ENCODE measurements at regions not wholly inside any gene's neighbourhood (a gene's known extent, or its start where the extent isn't known, plus 50 kb on each side); places are given as distances from the start of the nearest gene placed in this dataset.
"Not testable (repeated sequence)": the region's sequence is repeated elsewhere in the genome, so short reads cannot be mapped to it uniquely, and the experiment has no call there.

DNA sequence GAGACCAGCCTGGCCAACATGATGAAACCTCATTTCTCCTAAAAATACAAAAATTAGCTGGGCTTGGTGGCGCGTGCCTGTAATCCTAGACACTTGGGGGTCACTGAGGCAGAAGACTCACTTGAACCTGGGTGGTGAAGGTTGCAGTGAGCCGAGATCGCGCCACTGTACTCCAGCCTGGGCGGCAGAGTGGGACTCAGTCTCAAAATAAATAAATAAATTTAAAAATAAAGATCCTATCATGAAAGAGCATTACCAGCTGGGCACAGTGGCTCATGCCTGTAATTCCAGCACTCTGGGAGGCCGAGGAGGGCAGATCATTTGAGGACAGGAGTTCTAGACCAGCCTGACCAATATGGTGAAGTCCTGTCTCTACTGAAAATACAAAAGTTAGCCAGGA is 4489.2 kb upstream of the OR11H1 start:
- not testable (repeated sequence) for H3K27ac Mint-ChIP-seq; H3K27me3 Mint-ChIP-seq (ENCODE audit: insufficient read depth); H3K4me3 Mint-ChIP-seq; H3K4me1 Mint-ChIP-seq (ENCODE audit: low read depth); DNase-seq
- Mint-ChIP-seq H3K9me3 (peaks cover 91% of the 10 kb centered on the region), H3K36me3 (ENCODE audit: low read depth) (peaks cover 22% of the 10 kb centered on the region)

DNA sequence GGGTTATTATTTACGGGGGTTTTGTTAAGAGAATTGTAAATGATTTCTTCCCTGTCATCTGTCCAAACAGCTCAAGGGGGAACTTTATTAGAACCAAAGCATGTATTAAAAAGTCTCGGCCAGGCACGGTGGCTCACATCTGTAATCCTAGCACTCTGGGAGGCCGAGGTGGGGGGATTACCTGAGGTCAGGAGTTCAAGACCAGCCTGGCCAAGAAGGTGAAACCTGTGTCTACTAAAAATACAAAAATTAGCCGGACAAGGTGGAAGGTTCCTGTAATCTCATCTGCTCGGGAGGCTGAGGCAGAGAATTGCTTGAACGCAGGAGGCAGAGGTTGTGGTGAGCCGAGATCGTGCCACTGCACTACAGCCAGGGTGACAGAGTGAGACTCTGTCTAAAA is 4486.6 kb upstream of the OR11H1 start:
- not testable (repeated sequence) for H3K27ac Mint-ChIP-seq; H3K27me3 Mint-ChIP-seq (ENCODE audit: insufficient read depth); DNase-seq; H3K4me1 Mint-ChIP-seq (ENCODE audit: low read depth); H3K4me3 Mint-ChIP-seq
- Mint-ChIP-seq H3K9me3 (peaks cover 66% of the 10 kb centered on the region), H3K36me3 (ENCODE audit: low read depth) (peaks cover 13% of the 10 kb centered on the region)

DNA sequence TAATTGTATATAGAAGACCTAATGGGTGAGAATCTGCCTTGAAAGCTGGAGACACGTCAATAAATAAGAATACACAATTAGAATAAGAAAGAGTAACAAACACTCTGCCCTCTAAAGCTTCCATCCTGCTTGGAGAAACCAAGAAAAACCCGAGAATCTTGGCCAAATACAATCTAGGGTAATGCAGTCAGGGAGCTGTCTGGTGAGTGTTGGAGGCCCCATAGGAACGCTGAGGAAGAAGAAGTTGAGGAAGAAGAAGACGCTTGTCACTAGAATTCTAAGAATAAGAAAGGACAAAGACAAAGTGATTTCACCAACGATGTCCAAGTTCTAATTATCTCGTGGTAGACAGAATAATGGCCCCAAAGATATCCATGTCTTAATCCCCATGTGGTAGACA is 4485.9 kb upstream of the OR11H1 start:
- DNase-seq, result no peak
- Mint-ChIP-seq H3K36me3 (ENCODE audit: low read depth) (peaks cover 13% of the 10 kb centered on the region), H3K27me3 (ENCODE audit: insufficient read depth) (peaks cover 2% of the 10 kb centered on the region; the same call in 1 of the 2 replicates), H3K9me3 (peaks cover 62% of the 10 kb centered on the region), H3K4me3 (no peak overlapping the region), H3K27ac (no peak overlapping the region), H3K4me1 (ENCODE audit: low read depth) (no peaks in the 10 kb centered on the region)
- TF ChIP-seq, protein P1, sequence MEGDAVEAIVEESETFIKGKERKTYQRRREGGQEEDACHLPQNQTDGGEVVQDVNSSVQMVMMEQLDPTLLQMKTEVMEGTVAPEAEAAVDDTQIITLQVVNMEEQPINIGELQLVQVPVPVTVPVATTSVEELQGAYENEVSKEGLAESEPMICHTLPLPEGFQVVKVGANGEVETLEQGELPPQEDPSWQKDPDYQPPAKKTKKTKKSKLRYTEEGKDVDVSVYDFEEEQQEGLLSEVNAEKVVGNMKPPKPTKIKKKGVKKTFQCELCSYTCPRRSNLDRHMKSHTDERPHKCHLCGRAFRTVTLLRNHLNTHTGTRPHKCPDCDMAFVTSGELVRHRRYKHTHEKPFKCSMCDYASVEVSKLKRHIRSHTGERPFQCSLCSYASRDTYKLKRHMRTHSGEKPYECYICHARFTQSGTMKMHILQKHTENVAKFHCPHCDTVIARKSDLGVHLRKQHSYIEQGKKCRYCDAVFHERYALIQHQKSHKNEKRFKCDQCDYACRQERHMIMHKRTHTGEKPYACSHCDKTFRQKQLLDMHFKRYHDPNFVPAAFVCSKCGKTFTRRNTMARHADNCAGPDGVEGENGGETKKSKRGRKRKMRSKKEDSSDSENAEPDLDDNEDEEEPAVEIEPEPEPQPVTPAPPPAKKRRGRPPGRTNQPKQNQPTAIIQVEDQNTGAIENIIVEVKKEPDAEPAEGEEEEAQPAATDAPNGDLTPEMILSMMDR (IDR thresholded peaks at IDR 0.05), result no peak

DNA sequence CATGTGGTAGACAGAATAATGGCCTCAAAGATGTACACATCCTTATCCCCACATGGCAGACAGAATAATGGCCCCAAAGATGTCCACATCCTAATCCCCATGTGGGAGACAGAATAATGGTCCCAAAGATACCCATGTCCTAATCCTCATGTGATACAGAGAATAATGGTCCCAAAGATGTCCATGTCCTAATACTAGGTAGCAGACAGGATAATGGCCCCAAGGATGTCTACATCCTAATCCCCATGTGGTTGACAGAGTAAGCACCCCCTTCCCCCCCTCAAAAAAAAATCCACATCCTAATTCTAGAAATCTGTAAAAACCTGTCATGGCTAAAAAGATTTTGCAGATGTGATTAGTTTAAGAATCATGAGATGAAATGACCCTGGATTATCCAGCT is 4484.7 kb upstream of the OR11H1 start:
- H3K4me1 Mint-ChIP-seq (ENCODE audit: low read depth); H3K27ac Mint-ChIP-seq: not testable (repeated sequence)
- H3K9me3 Mint-ChIP-seq, result peaks cover 52% of the 10 kb centered on the region

DNA sequence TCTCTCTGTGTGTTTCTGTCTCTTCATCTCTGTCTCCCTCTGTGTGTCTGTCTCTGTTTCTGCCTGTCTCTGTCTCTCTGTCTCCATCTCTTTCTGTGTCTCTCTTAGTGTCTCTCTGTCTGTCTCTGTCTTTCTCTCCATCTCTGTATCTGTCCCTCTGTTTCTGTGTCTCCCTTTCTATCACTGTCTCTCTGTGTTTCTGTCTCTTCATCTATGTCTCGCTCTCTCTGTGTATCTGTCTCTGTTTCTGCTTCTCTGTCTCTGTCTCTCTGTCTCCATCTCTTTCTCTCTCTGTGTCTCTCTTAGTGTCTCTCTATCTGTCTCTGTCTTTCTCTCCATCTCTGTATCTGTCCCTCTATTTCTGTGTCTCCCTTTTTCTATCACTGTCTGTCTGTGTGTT is 4479.1 kb upstream of the OR11H1 start:
- H3K27ac Mint-ChIP-seq; H3K27me3 Mint-ChIP-seq (ENCODE audit: insufficient read depth); DNase-seq; H3K4me1 Mint-ChIP-seq (ENCODE audit: low read depth); H3K4me3 Mint-ChIP-seq; H3K36me3 Mint-ChIP-seq (ENCODE audit: low read depth): not testable (repeated sequence)
- H3K9me3 Mint-ChIP-seq, result peaks cover 22% of the 10 kb centered on the region

More for the DNA sequence above, 4484.7 kb upstream of the OR11H1 start:
- not testable (repeated sequence) for H3K4me3 Mint-ChIP-seq; H3K36me3 Mint-ChIP-seq (ENCODE audit: low read depth); DNase-seq; H3K27me3 Mint-ChIP-seq (ENCODE audit: insufficient read depth)

DNA sequence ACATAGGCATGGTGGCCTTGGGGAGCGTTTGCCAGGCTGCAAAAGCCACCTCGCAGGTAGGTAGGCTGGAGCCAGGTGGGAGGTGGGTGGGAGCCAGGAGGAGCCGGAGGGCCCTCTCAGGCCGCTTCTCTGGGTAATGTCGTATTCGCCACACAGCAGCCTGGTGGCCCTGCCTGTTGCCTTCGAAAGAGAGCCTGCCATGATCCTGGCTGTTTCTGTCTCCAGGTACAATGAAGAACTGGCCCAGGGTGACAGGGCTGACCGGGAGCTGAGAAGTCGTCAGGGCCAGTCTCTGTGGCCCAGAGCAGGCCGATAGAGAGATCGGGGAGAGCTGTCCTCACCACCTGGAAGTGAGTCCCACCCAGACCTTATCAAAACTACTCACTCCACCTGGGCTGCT is 4477.8 kb upstream of the OR11H1 start:
- not testable (repeated sequence) for DNase-seq; H3K36me3 Mint-ChIP-seq (ENCODE audit: low read depth); H3K4me1 Mint-ChIP-seq (ENCODE audit: low read depth); H3K4me3 Mint-ChIP-seq; H3K27ac Mint-ChIP-seq; H3K27me3 Mint-ChIP-seq (ENCODE audit: insufficient read depth)
- H3K9me3 Mint-ChIP-seq, result peaks cover 36% of the 10 kb centered on the region

DNA sequence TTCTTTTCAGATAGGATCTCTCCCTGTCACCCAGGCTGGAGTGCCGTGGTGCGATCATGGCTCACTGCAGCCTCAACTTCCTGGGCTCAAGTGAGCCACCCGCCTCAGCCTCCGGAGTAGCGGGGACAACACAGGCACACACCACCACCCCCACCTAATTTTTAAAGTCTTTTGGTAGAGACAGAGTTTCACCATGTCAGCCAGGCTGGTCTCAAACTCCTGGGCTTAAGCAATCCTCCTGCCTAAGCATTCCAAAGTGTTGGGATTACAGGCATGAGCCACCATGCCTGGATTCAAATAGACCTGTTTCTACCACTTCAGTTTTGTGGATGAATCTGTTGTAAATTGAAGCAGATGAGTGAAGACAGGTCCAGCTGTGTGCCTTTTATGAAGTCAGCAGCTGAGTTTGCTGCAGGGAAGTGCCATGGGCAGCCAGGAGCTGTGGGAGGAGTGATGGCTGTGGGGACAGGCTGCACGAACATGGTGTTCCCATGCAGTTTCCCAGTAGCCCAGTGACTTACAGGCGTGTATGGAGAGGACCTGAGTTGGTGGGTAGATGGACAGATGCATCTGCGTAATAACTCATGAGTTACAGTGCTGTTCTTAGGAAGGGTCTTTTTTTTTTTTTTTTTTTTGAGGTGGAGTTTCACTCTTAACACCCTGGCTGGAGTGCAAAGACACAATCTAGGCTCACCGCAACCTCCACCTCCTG is 4476.4 kb upstream of the OR11H1 start:
- Mint-ChIP-seq H3K36me3 (ENCODE audit: low read depth) (peaks cover 18% of the 10 kb centered on the region), H3K9me3 (peaks cover 49% of the 10 kb centered on the region)
- DNase-seq; H3K4me3 Mint-ChIP-seq; H3K27me3 Mint-ChIP-seq (ENCODE audit: insufficient read depth); H3K27ac Mint-ChIP-seq; H3K4me1 Mint-ChIP-seq (ENCODE audit: low read depth): not testable (repeated sequence)

DNA sequence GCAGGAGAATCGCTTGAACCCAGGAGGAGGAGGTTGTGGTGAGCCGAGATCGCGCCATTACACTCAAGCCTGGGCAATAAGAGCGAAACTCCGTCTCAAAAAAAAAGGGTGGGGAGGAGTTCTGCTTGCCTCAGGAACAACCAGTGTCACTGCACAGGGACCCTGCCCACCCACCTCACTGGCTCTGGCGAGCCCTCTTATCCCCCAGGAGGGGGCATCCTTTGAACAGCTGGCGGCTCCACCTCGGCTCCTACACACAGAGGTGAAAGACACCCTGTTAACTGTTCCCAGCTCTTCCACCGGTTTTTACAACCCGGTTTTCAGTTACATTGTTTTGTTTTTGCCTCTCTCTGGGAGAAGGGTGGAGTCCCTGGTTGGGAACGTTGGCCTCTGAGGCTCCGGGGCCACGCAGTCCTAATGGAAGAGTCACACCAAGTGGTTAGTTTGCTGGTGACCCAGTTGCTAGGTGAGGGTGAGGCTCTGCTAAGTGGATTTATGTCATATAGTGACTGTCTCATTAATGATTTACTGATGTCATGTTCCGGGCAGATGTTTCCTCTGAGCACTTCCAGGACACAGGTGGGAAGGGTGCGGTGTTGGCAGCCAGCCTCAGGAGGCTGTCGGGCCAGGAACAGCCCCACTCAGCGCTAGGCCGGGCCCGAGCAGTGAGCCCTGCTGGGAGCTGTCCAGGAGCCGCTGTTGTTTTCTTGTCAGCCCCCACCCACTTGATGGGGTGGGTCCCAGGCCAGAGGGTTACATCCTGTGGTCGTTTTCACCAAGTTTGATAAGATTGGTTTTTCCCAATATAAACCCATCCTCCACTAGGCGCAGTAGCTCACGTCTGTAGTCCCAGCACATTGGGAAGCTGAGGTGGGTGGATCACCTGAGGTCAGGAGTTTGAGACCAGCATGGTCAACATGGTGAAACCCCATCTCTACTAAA is 4474.3 kb upstream of the OR11H1 start:
- not testable (repeated sequence) for DNase-seq; H3K27me3 Mint-ChIP-seq (ENCODE audit: insufficient read depth); H3K4me3 Mint-ChIP-seq; H3K27ac Mint-ChIP-seq; H3K4me1 Mint-ChIP-seq (ENCODE audit: low read depth)
- H3K36me3 Mint-ChIP-seq (ENCODE audit: low read depth), result peaks cover 21% of the 10 kb centered on the region
- H3K9me3 Mint-ChIP-seq, result peaks cover 57% of the 10 kb centered on the region

DNA sequence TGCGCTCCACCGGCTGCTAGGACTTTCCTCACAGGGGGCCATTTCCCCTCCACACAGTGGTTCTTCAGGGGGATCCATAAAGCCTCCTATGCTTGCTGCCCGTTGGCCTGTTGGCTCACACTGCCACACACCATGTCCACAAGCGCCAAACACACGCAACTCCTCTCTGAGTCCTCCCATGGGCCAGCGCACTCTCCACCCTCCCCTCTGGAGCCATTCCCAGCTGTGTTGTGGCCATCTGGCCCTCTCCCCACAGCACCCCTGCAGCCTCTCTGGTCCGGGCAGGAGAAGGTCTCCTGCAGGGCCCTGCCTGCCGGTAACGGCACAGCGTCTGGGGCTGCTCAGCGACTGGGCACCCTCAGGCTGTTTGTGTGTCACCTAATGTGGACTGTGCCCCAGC is 4473.3 kb upstream of the OR11H1 start:
- Mint-ChIP-seq H3K9me3 (peaks cover 55% of the 10 kb centered on the region), H3K36me3 (ENCODE audit: low read depth) (peaks cover 15% of the 10 kb centered on the region)
- not testable (repeated sequence) for H3K27me3 Mint-ChIP-seq (ENCODE audit: insufficient read depth); H3K4me1 Mint-ChIP-seq (ENCODE audit: low read depth); H3K4me3 Mint-ChIP-seq; H3K27ac Mint-ChIP-seq; DNase-seq

DNA sequence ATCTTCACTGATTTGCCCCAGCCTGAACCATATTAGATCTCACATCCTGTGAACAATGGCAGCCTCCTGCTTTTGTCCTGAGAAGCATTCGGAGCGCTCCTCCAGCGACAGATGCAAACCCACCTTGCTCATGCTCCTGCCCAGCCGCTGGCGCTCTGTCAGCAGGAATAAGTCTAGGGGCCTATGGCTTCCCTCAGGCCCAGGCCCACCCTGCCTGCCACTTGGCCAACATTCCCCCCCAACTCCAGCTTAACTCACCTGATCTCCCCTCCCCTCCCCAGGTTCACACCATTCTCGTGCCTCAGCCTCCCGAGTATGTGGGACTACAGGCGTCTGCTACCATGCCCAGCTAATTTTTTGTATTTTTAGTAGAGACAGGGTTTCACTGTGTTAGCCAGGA is 4472.8 kb upstream of the OR11H1 start:
- not testable (repeated sequence) for H3K27ac Mint-ChIP-seq; H3K27me3 Mint-ChIP-seq (ENCODE audit: insufficient read depth); H3K4me3 Mint-ChIP-seq; DNase-seq; H3K4me1 Mint-ChIP-seq (ENCODE audit: low read depth)
- Mint-ChIP-seq H3K36me3 (ENCODE audit: low read depth) (peaks cover 15% of the 10 kb centered on the region), H3K9me3 (peaks cover 60% of the 10 kb centered on the region)

DNA sequence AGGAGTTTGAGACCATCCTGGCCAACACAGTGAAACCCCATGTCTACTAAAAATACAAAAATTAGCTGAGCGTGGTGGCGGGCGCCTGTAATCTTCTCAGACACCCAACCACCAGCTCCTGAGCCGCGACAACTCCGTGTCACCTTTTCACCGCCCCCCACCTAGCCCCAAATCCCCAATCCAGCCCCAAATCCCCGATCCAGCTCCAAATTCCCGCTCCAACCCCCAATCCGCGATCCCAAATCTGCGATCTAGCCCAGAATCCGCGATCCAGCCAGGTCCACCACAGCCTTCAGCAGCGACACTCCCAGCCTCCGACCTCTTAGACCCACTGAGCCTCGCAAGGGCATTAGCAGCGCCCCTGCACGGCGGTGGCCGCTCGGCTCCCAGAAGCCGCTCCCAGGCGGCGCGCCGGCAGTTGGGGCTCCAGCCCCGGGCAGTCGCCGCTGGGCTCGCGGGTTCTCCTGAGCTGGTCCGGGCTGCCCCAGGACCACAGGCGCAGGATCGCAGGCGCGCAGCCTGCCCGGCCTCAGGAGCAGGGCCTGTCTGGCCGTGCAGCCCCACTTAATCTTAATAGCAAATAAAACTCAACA is 4469.9 kb upstream of the OR11H1 start:
- H3K4me1 Mint-ChIP-seq (ENCODE audit: low read depth); DNase-seq; H3K27me3 Mint-ChIP-seq (ENCODE audit: insufficient read depth); H3K27ac Mint-ChIP-seq; H3K4me3 Mint-ChIP-seq: not testable (repeated sequence)
- H3K36me3 Mint-ChIP-seq (ENCODE audit: low read depth), result peaks cover 19% of the 10 kb centered on the region
- H3K9me3 Mint-ChIP-seq, result peaks cover 76% of the 10 kb centered on the region

DNA sequence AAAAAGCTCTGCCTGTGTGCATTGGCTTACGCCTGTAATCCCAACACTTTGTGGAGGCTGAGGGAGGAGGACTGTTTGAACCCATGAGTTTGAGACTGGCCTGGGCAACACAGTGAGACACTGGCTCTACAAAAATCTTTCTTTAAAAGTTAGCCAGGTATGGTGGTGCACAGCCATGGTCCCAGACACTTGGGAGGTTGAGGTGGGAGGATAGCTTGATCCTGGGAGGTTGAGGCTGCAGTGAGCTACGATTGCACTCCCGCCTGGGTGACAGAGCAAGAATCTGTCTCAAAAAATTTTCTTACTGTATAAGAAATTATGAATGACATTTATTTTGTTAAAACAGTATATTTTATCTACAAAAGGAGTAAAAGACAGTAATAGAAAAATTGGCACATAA is 4468.9 kb upstream of the OR11H1 start:
- H3K4me3 Mint-ChIP-seq; H3K4me1 Mint-ChIP-seq (ENCODE audit: low read depth); H3K27ac Mint-ChIP-seq; DNase-seq; H3K27me3 Mint-ChIP-seq (ENCODE audit: insufficient read depth): not testable (repeated sequence)
- Mint-ChIP-seq H3K9me3 (peaks cover 79% of the 10 kb centered on the region), H3K36me3 (ENCODE audit: low read depth) (peaks cover 19% of the 10 kb centered on the region)
